HepG2 (cell line): ENCODE measurements at regions not wholly inside any gene's neighbourhood (a gene's known extent, or its start where the extent isn't known, plus 50 kb on each side); places are given as distances from the start of the nearest gene placed in this dataset.

Source experiments
- ATAC-seq: fragments of 200-7000 bp; cut with Tn5 transposase; 3 replicates; pipeline ENCODE4 v1.9.1; 2020; ENCODE audit warnings: mild to moderate bottlenecking, moderate library complexity
- BruUV-seq: library from RNA; stranded (reverse); fragments of 400-500 nt; replicated peaks from 2 replicates; lab custom pipeline; 2021; lab: Mats Ljungman, UMichigan
- CTCF ChIA-PET: fragments of 300-600 bp; formaldehyde crosslinking; extraction: SDS; loops from one replicate; lab custom pipeline; 2021; ENCODE audit warnings: low total read pairs, inconsistent platforms, low intra/inter-chr PET ratio; lab: Yijun Ruan, JAX
- POLR2A ChIA-PET: fragments of 350-600 bp; sonication (Branson Sonifier 250); formaldehyde crosslinking; loops from one replicate; lab custom pipeline; 2020; ENCODE audit warnings: antibody characterized with exemption, inconsistent platforms; lab: Yijun Ruan, JAX
- DNase-seq: peaks from one replicate; pipeline ENCODE4 v3.0.0-alpha.2; 2015; ENCODE audit warnings: low spot score
- FAIRE-seq: peaks from 3 replicates; lab custom pipeline; 2011; peaks lifted over from hg19 to GRCh38; lab: Jason Lieb, UNC
- H2AFZ ChIP-seq: one replicate; pipeline ENCODE4 v1.6.1; 2011; ENCODE audit warnings: low read length, inconsistent platforms
- H3K27ac ChIP-seq: fragments of 300-600 bp; 3 replicates; pipeline ENCODE4 v1.8.0; 2011; ENCODE audit warnings: mixed run types, mild to moderate bottlenecking, mixed read lengths, low read length, inconsistent platforms; ENCODE audit not compliant: insufficient read depth; ENCODE audit errors: extremely low read length
- H3K27me3 ChIP-seq, 2 experiments: fragments of 200-600 bp in 1 of 2; 2 replicates in 1 of 2; 3 replicates in 1 of 2; pipeline versions ENCODE4 v1.6.0 to v1.8.0; 2011; ENCODE audit warnings: low read length in 2 of 2, mild to moderate bottlenecking in 2 of 2, moderate library complexity in 2 of 2, inconsistent platforms in 1 of 2; ENCODE audit not compliant: insufficient read depth in 2 of 2, control insufficient read depth in 1 of 2
- H3K36me3 ChIP-seq, 2 experiments: fragments of 200-600 bp in 1 of 2; replicated peaks in 1 of 2; 2 replicates in 1 of 2; 3 replicates in 1 of 2; pipeline versions ENCODE4 v1.5.1 to v1.8.0; 2011; ENCODE audit warnings: low read length in 2 of 2, inconsistent platforms in 1 of 2; ENCODE audit not compliant: insufficient read depth in 2 of 2, control insufficient read depth in 1 of 2
- H3K4me1 ChIP-seq: 2 replicates; pipeline ENCODE4 v1.5.1; 2012; ENCODE audit warnings: low read length, inconsistent platforms; ENCODE audit not compliant: insufficient read depth
- H3K4me2 ChIP-seq: 2 replicates; pipeline ENCODE4 v1.6.0; 2011; ENCODE audit warnings: low read depth, low read length, inconsistent platforms
- H3K4me3 ChIP-seq, 3 experiments: fragments of 200-600 bp in 1 of 3; sonication (generic), shearing (Covaris generic) in 1 of 3; replicated peaks in 1 of 3; 2 replicates each; pipeline ENCODE4 v1.5.1; 2011 to 2016; ENCODE audit warnings: low read length in 3 of 3, inconsistent platforms in 2 of 3, low read depth in 2 of 3, mild to moderate bottlenecking in 2 of 3, control low read depth in 1 of 3, mixed read lengths in 1 of 3; ENCODE audit not compliant: insufficient read depth in 1 of 3
- H3K79me2 ChIP-seq: one replicate; pipeline ENCODE4 v1.6.1; 2011; ENCODE audit warnings: low read length, inconsistent platforms; ENCODE audit not compliant: insufficient read depth
- H3K9ac ChIP-seq: 2 replicates; pipeline ENCODE4 v1.6.0; 2011; ENCODE audit warnings: mild to moderate bottlenecking, low read depth, low read length, inconsistent platforms; ENCODE audit not compliant: insufficient read depth
- H3K9me3 ChIP-seq: 2 replicates; pipeline ENCODE4 v1.5.1; 2012; ENCODE audit warnings: mild to moderate bottlenecking, low read length
- H4K20me1 ChIP-seq: 2 replicates; pipeline ENCODE4 v1.6.0; 2011; ENCODE audit warnings: inconsistent platforms, mild to moderate bottlenecking, low read length, moderate library complexity; ENCODE audit not compliant: insufficient read depth
- AGO1 ChIP-seq: fragments of 200-400 bp; formaldehyde crosslinking; IDR thresholded peaks from 2 replicates; pipeline ENCODE4 v1.6.1; 2017; ENCODE audit warnings: mild to moderate bottlenecking, low read depth, low read length, moderate library complexity; ENCODE audit not compliant: poor library complexity, severe bottlenecking
- ATF1 ChIP-seq: IDR thresholded peaks from 2 replicates; pipeline ENCODE4 v1.6.1; 2016; ENCODE audit warnings: mild to moderate bottlenecking, control low read depth
- CENPX ChIP-seq: sonication (generic); formaldehyde crosslinking; IDR thresholded peaks from 2 replicates; pipeline ENCODE4 v1.9.0; 2021; ENCODE audit warnings: mild to moderate bottlenecking, missing genetic modification reagents, moderate library complexity
- DPF2 ChIP-seq: sonication (generic); formaldehyde crosslinking; IDR thresholded peaks from 2 replicates; pipeline ENCODE4 v1.4.0; 2020; ENCODE audit warnings: mild to moderate bottlenecking, low read depth, missing genetic modification reagents, borderline replicate concordance
- ETV6 ChIP-seq: sonication (generic); formaldehyde crosslinking; conservative IDR thresholded peaks from 2 replicates; pipeline ENCODE4 v1.4.0; 2020; ENCODE audit warnings: missing genetic modification reagents
- FOXM1 ChIP-seq: sonication (generic); formaldehyde crosslinking; IDR thresholded peaks from 2 replicates; pipeline ENCODE4 v1.5.0; 2020; ENCODE audit warnings: missing genetic modification reagents
- HNRNPUL1 ChIP-seq: fragments of 200-400 bp; formaldehyde crosslinking; IDR thresholded peaks from 2 replicates; pipeline ENCODE4 v1.6.1; 2017; ENCODE audit warnings: low read depth, mild to moderate bottlenecking, low read length, moderate library complexity
- KAT8 ChIP-seq: IDR thresholded peaks from 2 replicates; pipeline ENCODE4 v1.6.1; 2016; ENCODE audit warnings: missing genetic modification reagents, missing compliant biosample characterization
- MAFF ChIP-seq: IDR thresholded peaks from 2 replicates; pipeline ENCODE4 v1.6.1; 2011; ENCODE audit warnings: low read depth, low read length, improper control_type of control experiment
- RNF2 ChIP-seq: fragments of 450-650 bp; conservative IDR thresholded peaks from 2 replicates; pipeline ENCODE4 v1.6.1; 2016; ENCODE audit warnings: low read depth
- SNRNP70 ChIP-seq: fragments of 200-400 bp; formaldehyde crosslinking; IDR thresholded peaks from 2 replicates; pipeline ENCODE4 v1.6.1; 2017; ENCODE audit warnings: mild to moderate bottlenecking, low read depth, low read length, moderate library complexity
- TCF7 ChIP-seq: sonication (generic); IDR thresholded peaks from 2 replicates; pipeline ENCODE4 v1.6.1; 2016; ENCODE audit warnings: antibody characterized with exemption, low read depth
- TFE3 ChIP-seq: IDR thresholded peaks from 2 replicates; pipeline ENCODE4 v1.6.1; 2016
- ZNF44 ChIP-seq: sonication (generic); formaldehyde crosslinking; IDR thresholded peaks from 2 replicates; pipeline ENCODE4 v1.5.1; 2020; ENCODE audit warnings: mild to moderate bottlenecking, missing genetic modification reagents
- ZNF597 ChIP-seq: sonication (generic); formaldehyde crosslinking; IDR thresholded peaks from 2 replicates; pipeline ENCODE4 v1.5.0; 2020; ENCODE audit warnings: missing genetic modification reagents
- ZNF839 ChIP-seq: sonication (generic); formaldehyde crosslinking; IDR thresholded peaks from 2 replicates; pipeline ENCODE4 v1.4.0; 2020; ENCODE audit warnings: missing genetic modification reagents, mild to moderate bottlenecking, borderline replicate concordance
- ZSCAN22 ChIP-seq: sonication (generic); formaldehyde crosslinking; IDR thresholded peaks from 2 replicates; pipeline ENCODE4 v1.4.0; 2020; ENCODE audit warnings: mild to moderate bottlenecking, missing genetic modification reagents
- WGBS: methylation state at CpG from one replicate; pipeline ENCODE4 v1.1.6; 2017; ENCODE audit warnings: low lambda C conversion rate; 5-methylcytosine and 5-hydroxymethylcytosine counted together
- in situ Hi-C: cut with HindIII; loops from 2 replicates; pipeline ENCODE4 v1.10.0; 2017; ENCODE audit warnings: low pct_unique_long_range_greater_than_20kb; ENCODE audit not compliant: extremely low pct_ligation_motif_present
- intact Hi-C: fragments of 100-400 bp; cut with micrococcal nuclease; formaldehyde crosslinking; loops from one replicate; pipeline ENCODE4 v1.10.0; 2022; ENCODE audit not compliant: unreplicated experiment
- TF ChIP-seq, protein P1 (sequence below): sonication (generic); formaldehyde crosslinking; IDR thresholded peaks from 2 replicates; pipeline ENCODE4 v1.4.0; 2020; ENCODE audit warnings: low read depth, mild to moderate bottlenecking, missing genetic modification reagents
- TF ChIP-seq, protein P2 (sequence below): sonication (generic); formaldehyde crosslinking; IDR thresholded peaks from 2 replicates; pipeline ENCODE4 v1.4.0; 2020; ENCODE audit warnings: missing genetic modification reagents
- TF ChIP-seq, protein P3 (sequence below): sonication (generic); formaldehyde crosslinking; IDR thresholded peaks from 2 replicates; pipeline ENCODE4 v1.4.0; 2020; ENCODE audit warnings: missing genetic modification reagents, borderline replicate concordance

DNA sequence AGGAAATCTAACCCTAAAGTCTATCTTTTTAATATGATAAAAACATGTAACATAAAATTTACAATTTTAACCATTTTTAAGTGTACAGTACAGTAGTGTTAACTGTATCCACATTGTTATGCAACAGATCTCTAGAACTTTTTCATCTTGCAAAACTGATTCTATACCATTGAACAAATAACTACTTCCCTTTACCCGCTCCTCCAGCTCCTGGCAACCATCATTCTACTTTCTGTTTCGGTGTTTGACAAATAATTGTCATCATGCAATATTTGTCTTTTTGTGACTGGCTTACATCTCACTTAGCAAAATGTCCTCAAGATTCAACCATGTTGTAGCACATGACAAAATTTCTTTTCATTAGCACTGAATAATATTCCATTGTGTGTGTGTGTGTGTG lies 203.2 kb downstream of the SIM1 start:
- BruUV-seq = no TSS peak
- no peak overlapping the region for H2AFZ ChIP-seq
- DNase-seq (no peak), FAIRE-seq (no peak), ATAC-seq (no peak)
- no peaks in the 10 kb centered on the region for H3K4me1 ChIP-seq
- intact Hi-C loops = no loop called here
- no peak overlapping the region for H3K4me2 ChIP-seq
- H3K9me3 ChIP-seq = no peaks in the 10 kb centered on the region
- CTCF ChIA-PET = no interaction called here
- no peak overlapping the region for H3K4me3 ChIP-seq
- H3K27me3 ChIP-seq = no peaks in the 10 kb centered on the region
- H3K79me2 ChIP-seq = no peaks in the 10 kb centered on the region
- H3K27ac ChIP-seq = no peak overlapping the region
- in situ Hi-C loops = no loop called here
- H3K36me3 ChIP-seq = no peaks in the 10 kb centered on the region
- TF ChIP-seq TFE3 (no peak), HNRNPUL1 (no peak), TCF7 (no peak), FOXM1 (CRISPR knock-in tag) (no peak), MAFF (no peak), ZNF839 (CRISPR knock-in tag) (no peak), SNRNP70 (no peak), ATF1 (no peak), CENPX (CRISPR knock-in tag) (no peak), AGO1 (no peak), ZNF44 (no peak), ETV6 (CRISPR knock-in tag) (no peak), RNF2 (no peak), DPF2 (CRISPR knock-in tag) (no peak), ZNF597 (CRISPR knock-in tag) (no peak), ZSCAN22 (CRISPR knock-in tag) (no peak), KAT8 (CRISPR knock-in tag) (no peak)
- TF ChIP-seq, protein P1, sequence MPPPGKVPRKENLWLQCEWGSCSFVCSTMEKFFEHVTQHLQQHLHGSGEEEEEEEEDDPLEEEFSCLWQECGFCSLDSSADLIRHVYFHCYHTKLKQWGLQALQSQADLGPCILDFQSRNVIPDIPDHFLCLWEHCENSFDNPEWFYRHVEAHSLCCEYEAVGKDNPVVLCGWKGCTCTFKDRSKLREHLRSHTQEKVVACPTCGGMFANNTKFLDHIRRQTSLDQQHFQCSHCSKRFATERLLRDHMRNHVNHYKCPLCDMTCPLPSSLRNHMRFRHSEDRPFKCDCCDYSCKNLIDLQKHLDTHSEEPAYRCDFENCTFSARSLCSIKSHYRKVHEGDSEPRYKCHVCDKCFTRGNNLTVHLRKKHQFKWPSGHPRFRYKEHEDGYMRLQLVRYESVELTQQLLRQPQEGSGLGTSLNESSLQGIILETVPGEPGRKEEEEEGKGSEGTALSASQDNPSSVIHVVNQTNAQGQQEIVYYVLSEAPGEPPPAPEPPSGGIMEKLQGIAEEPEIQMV (CRISPR knock-in tag) = no peak
- TF ChIP-seq, protein P2, sequence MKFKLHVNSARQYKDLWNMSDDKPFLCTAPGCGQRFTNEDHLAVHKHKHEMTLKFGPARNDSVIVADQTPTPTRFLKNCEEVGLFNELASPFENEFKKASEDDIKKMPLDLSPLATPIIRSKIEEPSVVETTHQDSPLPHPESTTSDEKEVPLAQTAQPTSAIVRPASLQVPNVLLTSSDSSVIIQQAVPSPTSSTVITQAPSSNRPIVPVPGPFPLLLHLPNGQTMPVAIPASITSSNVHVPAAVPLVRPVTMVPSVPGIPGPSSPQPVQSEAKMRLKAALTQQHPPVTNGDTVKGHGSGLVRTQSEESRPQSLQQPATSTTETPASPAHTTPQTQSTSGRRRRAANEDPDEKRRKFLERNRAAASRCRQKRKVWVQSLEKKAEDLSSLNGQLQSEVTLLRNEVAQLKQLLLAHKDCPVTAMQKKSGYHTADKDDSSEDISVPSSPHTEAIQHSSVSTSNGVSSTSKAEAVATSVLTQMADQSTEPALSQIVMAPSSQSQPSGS (CRISPR knock-in tag) = no peak
- TF ChIP-seq, protein P3, sequence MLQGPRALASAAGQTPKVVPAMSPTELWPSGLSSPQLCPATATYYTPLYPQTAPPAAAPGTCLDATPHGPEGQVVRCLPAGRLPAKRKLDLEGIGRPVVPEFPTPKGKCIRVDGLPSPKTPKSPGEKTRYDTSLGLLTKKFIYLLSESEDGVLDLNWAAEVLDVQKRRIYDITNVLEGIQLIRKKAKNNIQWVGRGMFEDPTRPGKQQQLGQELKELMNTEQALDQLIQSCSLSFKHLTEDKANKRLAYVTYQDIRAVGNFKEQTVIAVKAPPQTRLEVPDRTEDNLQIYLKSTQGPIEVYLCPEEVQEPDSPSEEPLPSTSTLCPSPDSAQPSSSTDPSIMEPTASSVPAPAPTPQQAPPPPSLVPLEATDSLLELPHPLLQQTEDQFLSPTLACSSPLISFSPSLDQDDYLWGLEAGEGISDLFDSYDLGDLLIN (CRISPR knock-in tag) = no peak
- TF ChIP-seq, all 625 proteins: peak for 0
- POLR2A ChIA-PET = no interaction called here
- no peak overlapping the region for H3K9ac ChIP-seq
- H4K20me1 ChIP-seq = no peaks in the 10 kb centered on the region
- WGBS = 0% methylated on average over 2 of the region's 2 CpGs
